ENCODE measurements at regions not wholly inside any gene's neighbourhood (a gene's known extent, or its start where the extent isn't known, plus 50 kb on each side); places are given as distances from the start of the nearest gene placed in this dataset.
"Not testable (repeated sequence)": the region's sequence is repeated elsewhere in the genome, so short reads cannot be mapped to it uniquely, and the experiment has no call there.

GRCh38 chr17:71634376-71634775 is 486.4 kb upstream of the SOX9 start:
- no peak for DNase-seq (ENCODE audit: low spot score)

DNA sequence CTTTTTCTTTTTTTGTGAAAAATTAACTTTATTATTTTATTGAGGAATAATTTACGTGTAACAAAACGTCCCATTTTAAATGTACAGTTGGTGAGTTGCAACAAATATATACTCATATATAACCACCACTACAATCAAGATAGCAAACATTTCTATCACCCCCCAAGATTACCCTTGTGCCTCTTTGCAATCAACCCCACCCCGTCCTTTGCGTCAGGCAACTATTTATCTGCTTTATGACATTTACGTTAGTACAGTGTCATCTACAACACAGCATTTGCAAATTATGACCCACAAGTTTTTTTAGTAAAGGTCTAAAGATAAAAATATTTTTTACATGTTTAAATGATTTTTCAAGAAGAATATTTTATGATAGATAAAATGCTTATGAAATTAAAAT is 485.6 kb upstream of the SOX9 start:
- no peak for DNase-seq (ENCODE audit: low spot score)

DNA sequence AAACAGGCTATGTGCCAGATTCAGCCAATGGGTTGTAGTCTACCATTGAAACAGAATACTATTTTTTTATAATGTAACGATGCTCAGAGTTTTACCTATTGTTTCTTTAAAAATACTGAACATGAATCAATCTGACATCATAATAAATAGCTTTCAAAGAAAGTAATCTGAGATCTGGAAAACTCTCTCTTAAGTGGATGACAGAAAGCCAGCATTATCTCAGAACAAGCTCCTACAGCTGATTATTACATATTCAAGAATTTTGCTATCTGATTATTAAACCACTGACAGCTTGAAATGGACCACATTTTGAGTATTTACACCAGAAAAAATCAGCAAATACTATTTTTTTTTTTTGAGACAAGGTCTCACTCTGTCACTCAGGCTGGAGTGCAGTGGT is 484.2 kb upstream of the SOX9 start:
- no peak for DNase-seq (ENCODE audit: low spot score)

- no peak for DNase-seq (ENCODE audit: low spot score)
Measured at GRCh38 chr17:71638668-71639067, 482.2 kb upstream of the SOX9 start.

GRCh38 chr17:71639865-71640264 is 481.0 kb upstream of the SOX9 start:
- no peak for DNase-seq (ENCODE audit: low spot score)

- DNase-seq (ENCODE audit: low spot score), result not testable (repeated sequence)
Measured at GRCh38 chr17:71646890-71647289, 473.9 kb upstream of the SOX9 start.

- not testable (repeated sequence) for DNase-seq (ENCODE audit: low spot score)
Measured at GRCh38 chr17:71648342-71648741, 472.5 kb upstream of the SOX9 start.

DNA sequence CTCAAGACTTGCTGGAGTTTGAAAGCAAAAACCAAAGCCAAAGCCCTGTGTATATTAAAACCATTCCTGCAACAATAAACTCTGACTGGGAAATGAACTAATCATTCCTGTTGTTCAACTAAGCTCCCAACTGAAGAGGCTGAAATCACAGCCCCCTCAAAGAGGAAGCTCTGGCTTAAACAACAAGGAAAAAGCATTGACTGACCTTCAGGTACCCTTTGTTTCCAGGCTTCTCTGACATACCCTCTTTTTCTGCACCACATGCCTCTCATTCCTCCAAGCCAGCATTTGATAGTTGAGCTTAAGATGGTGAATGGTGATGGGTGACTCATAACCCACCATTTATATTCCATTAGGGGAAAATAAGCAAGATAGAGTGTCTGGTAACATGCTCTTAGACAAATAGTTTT is 470.9 kb upstream of the SOX9 start:
- DNase-seq (ENCODE audit: low spot score), result no peak

- DNase-seq (ENCODE audit: low spot score), result no peak
Measured at GRCh38 chr17:71655542-71655941, 465.3 kb upstream of the SOX9 start.

- no peak for DNase-seq (ENCODE audit: low spot score)
Measured at GRCh38 chr17:71656964-71657858, 463.6 kb upstream of the SOX9 start.

- DNase-seq (ENCODE audit: low spot score), result no peak
Measured at GRCh38 chr17:71658996-71659395, 461.8 kb upstream of the SOX9 start.

DNA sequence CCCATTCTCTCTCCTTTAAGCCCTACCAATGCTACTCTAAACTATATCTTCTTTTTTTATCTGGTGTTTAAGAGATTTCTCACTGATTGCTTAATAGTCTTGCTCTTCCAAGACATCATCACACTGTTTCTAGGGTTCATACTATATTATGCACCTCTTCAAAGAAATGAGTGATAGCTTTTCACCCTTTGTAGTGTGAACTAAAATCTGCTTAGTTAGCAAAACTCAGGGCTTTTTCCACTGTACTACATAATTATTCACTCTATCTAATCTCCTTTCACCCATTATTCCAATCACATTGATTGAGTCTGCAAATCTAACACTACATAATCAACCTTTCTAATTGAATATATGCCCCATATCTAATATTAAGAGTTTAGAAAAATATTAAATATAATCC is 456.0 kb upstream of the SOX9 start:
- DNase-seq (ENCODE audit: low spot score), result no peak

GRCh38 chr17:71666047-71666446 is 454.8 kb upstream of the SOX9 start:
- DNase-seq (ENCODE audit: low spot score), result no peak

DNA sequence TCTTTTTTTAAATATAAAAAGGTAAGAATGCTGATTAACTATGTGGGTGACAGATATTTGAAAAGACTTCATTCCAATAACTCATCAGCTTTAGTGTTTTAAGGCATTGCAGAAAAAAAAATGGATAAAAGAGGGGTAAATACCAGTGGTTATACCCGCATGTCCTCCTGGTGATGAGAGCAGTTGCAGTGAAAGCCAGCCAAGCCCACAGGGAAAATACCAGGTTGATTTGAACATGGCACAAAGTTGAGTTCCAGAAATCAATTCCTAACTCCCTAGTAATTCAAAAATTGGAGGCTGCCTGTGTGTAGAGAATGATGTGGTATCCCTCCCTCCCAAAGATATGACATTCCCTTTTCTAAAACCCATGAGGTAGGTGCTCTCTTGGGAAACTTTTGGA is 453.2 kb upstream of the SOX9 start:
- peak; percentile 7 for DNase-seq (ENCODE audit: low spot score)

- no peak for DNase-seq (ENCODE audit: low spot score)
Measured at GRCh38 chr17:71668807-71669206, 452.0 kb upstream of the SOX9 start.

GRCh38 chr17:71677439-71677838 is 443.4 kb upstream of the SOX9 start:
- DNase-seq (ENCODE audit: low spot score), result no peak

DNA sequence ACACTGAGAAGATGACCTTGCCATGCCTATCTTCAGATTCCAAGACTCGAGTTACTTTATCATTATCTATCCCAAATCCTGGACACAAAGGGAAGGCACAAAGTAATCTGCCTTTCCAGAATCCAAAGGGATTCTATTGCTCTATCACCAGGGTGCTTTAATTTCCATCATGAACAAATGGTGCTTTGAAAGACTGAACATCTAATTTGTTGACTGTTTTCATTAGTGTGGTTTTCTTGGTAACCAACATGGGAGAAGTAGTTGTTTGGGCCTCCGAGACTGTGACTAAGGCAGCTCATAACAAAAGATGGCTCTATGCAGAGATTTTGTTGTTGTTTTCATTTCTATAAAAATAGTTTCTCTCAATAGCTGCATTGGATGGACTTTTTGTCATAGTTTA is 441.0 kb upstream of the SOX9 start:
- DNase-seq (ENCODE audit: low spot score), result no peak

DNA sequence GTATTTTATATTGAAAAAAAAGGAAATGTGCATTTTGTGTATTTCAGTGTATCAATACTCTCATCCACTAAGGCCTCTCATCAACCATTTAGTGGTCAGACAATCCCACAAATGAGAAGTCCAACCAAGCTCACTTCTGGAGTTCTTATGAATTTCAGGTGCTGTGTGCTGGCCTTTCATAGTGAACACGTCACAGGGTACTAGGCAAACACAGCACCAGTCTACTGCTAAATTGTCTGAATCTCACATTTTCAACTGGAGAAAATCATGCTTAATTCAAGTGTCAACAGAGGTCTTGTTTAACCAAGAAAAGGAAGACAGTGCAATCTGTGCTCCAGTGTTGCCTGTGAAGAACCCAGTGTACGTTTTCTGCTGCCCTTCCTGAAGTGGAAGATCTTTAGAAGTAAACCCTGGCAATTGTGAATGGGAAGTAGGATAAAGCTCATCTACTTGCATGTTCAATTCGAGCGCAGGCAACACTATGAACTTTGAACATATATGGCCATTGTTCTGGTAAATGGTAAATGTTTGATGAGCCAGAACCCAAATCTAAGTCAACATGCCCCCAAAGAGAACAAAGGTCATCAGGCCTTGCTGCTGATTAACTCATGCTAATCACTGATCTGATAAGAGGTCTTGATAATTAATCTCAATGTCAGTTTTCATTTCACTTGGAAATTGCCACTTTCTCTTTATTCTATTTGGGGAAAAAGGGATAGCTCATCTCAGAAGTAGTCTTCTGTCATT is 439.2 kb upstream of the SOX9 start:
- DNase-seq (ENCODE audit: low spot score), result no peak

- no peak for DNase-seq (ENCODE audit: low spot score)
Measured at GRCh38 chr17:71682174-71682494, 438.7 kb upstream of the SOX9 start.

DNA sequence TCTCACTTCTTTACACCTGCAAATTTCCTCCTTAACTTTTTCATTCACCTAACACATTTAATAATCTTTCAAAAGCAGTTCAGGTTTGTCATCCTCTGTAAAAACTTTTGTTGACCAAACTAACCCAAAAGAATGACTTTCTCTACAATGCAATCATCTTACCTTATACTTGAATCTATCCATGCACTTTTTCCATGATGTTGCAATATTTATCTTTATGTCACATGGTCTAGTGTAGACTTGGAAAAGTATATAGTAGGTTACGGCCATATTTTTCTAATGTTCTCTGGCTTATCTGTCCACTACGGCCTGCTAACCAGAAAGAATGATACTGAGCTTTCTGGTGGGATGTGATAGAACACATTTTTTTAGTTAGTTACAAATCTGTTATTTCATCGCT is 431.0 kb upstream of the SOX9 start:
- DNase-seq (ENCODE audit: low spot score), result no peak

DNA sequence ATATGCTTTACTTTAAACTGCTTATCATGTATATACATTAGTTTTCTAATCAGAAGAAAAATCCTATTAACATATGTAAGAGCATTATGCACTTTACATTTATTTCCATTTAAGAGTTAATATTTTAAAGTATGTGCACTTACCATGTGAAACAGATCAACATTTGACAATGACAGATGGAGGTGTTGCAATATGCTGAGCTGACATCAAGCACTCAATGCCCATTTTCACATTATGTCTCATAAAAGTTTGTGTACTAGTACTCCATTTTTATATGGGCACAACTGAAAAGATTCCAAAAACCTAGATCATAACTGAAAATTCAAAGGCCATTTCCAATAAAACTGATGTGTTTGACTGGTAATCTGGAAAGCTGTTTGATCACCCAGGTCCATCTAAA is 420.9 kb upstream of the SOX9 start:
- no peak for DNase-seq (ENCODE audit: low spot score)

GRCh38 chr17:71703701-71704100 is 417.1 kb upstream of the SOX9 start:
- no peak for DNase-seq (ENCODE audit: low spot score)

- DNase-seq (ENCODE audit: low spot score), result peak; percentile 60
Measured at GRCh38 chr17:71709271-71709890, 411.4 kb upstream of the SOX9 start.

Measured in AG08395 (cell line).